IMR-90 (cell line): ENCODE measurements at regions not wholly inside any gene's neighbourhood (a gene's known extent, or its start where the extent isn't known, plus 50 kb on each side); places are given as distances from the start of the nearest gene placed in this dataset.
A peak's percentile ranks its signal among the peaks of the same experiment; 100 is the strongest.

ENCODE experiments used
- ATAC-seq: fragments of 200-7000 bp; cut with Tn5 transposase; 2 replicates; pipeline ENCODE4 v1.9.1; 2020; ENCODE audit warnings: low read depth, mild to moderate bottlenecking, moderate library complexity
- BruUV-seq: library from RNA; stranded (reverse); fragments of 400-500 nt; replicated peaks from 2 replicates; lab custom pipeline; 2021; lab: Mats Ljungman, UMichigan
- CTCF ChIA-PET: fragments of 300-600 bp; formaldehyde crosslinking; extraction: SDS; loops from one replicate; lab custom pipeline; 2021; ENCODE audit warnings: antibody characterized with exemption; lab: Yijun Ruan, JAX
- POLR2A ChIA-PET: fragments of 300-600 bp; sonication (Branson Sonifier 250); formaldehyde crosslinking; loops from one replicate; lab custom pipeline; 2022; ENCODE audit warnings: antibody characterized with exemption; ENCODE audit not compliant: unreplicated experiment; lab: Charles Lee
- DNase-seq: peaks from one replicate; pipeline ENCODE4 v3.0.0; 2013
- H2AFZ ChIP-seq: replicated peaks from 2 replicates; pipeline ENCODE3; 2013; ENCODE audit warnings: low read length, mild to moderate bottlenecking; ENCODE audit not compliant: poor library complexity
- H2AK5ac ChIP-seq: 2 replicates; pipeline ENCODE4 v1.6.1; 2013; ENCODE audit warnings: low read depth, low read length, inconsistent platforms
- H2AK9ac ChIP-seq: replicated peaks from 2 replicates; pipeline ENCODE3; 2013; ENCODE audit warnings: mild to moderate bottlenecking, low read depth, low read length, moderate library complexity; ENCODE audit not compliant: poor library complexity
- H2BK120ac ChIP-seq: 2 replicates; pipeline ENCODE4 v1.6.1; 2013; ENCODE audit warnings: low read depth, low read length, inconsistent platforms
- H2BK15ac ChIP-seq: 3 replicates; pipeline ENCODE4 v1.6.1; 2013; ENCODE audit warnings: low read depth, low read length, inconsistent platforms
- H2BK20ac ChIP-seq: 2 replicates; pipeline ENCODE4 v1.6.1; 2013; ENCODE audit warnings: low read depth, mild to moderate bottlenecking, inconsistent platforms, low read length, moderate library complexity
- H2BK5ac ChIP-seq: 2 replicates; pipeline ENCODE4 v1.6.1; 2013; ENCODE audit warnings: mild to moderate bottlenecking, low read depth, low read length, inconsistent platforms; ENCODE audit not compliant: poor library complexity, severe bottlenecking
- H3K14ac ChIP-seq: replicated peaks from 2 replicates; pipeline ENCODE4 v1.6.1; 2013; ENCODE audit warnings: low read depth, low read length, inconsistent platforms
- H3K18ac ChIP-seq: 2 replicates; pipeline ENCODE4 v1.6.1; 2013; ENCODE audit warnings: low read depth, low read length, control low read depth
- H3K23ac ChIP-seq: 2 replicates; pipeline ENCODE4 v1.6.1; 2013; ENCODE audit warnings: low read depth, low read length, inconsistent platforms
- H3K27ac ChIP-seq: 2 replicates; pipeline ENCODE4 v1.5.1; 2013; ENCODE audit warnings: mild to moderate bottlenecking, control low read depth, low read length; ENCODE audit not compliant: insufficient read depth
- H3K27me3 ChIP-seq: 2 replicates; pipeline ENCODE4 v1.6.1; 2013; ENCODE audit warnings: low read length; ENCODE audit not compliant: control insufficient read depth, insufficient read depth
- H3K36me3 ChIP-seq: 2 replicates; pipeline ENCODE4 v1.6.1; 2013; ENCODE audit warnings: low read length, mixed read lengths; ENCODE audit not compliant: control insufficient read depth, insufficient read depth
- H3K4ac ChIP-seq: 2 replicates; pipeline ENCODE4 v1.6.1; 2013; ENCODE audit warnings: low read depth, low read length, inconsistent platforms
- H3K4me1 ChIP-seq: 2 replicates; pipeline ENCODE4 v1.6.1; 2013; ENCODE audit warnings: low read length, mixed read lengths; ENCODE audit not compliant: control insufficient read depth, insufficient read depth
- H3K4me2 ChIP-seq: 2 replicates; pipeline ENCODE4 v1.6.1; 2013; ENCODE audit warnings: low read depth, mild to moderate bottlenecking, control low read depth, low read length, moderate library complexity
- H3K4me3 ChIP-seq: 2 replicates; pipeline ENCODE4 v1.5.1; 2013; ENCODE audit warnings: low read depth, mild to moderate bottlenecking, control low read depth, low read length, moderate library complexity; ENCODE audit not compliant: insufficient read depth
- H3K56ac ChIP-seq: 2 replicates; pipeline ENCODE4 v1.6.1; 2013; ENCODE audit warnings: low read length, inconsistent platforms; ENCODE audit not compliant: insufficient read depth; ENCODE audit errors: extremely low read depth
- H3K79me1 ChIP-seq, 2 experiments: 2 replicates each; pipeline ENCODE4 v1.6.1; 2013; ENCODE audit warnings: low read length in 2 of 2, inconsistent platforms in 1 of 2, low read depth in 1 of 2
- H3K9ac ChIP-seq: 2 replicates; pipeline ENCODE4 v1.6.1; 2013; ENCODE audit warnings: low read depth, low read length, control low read depth
- H3K9me1 ChIP-seq: 2 replicates; pipeline ENCODE4 v1.6.1; 2013; ENCODE audit warnings: low read length, inconsistent platforms; ENCODE audit not compliant: insufficient read depth
- H3K9me3 ChIP-seq: 2 replicates; pipeline ENCODE4 v1.6.1; 2013; ENCODE audit warnings: low read length; ENCODE audit not compliant: control insufficient read depth, insufficient read depth
- H4K20me1 ChIP-seq: 2 replicates; pipeline ENCODE4 v1.6.1; 2013; ENCODE audit warnings: low read length, inconsistent platforms; ENCODE audit not compliant: insufficient read depth
- H4K5ac ChIP-seq: 2 replicates; pipeline ENCODE4 v1.6.1; 2013; ENCODE audit warnings: mild to moderate bottlenecking, low read depth, low read length, control low read depth
- H4K8ac ChIP-seq, 2 experiments: 2 replicates each; pipeline ENCODE4 v1.6.1; 2013; ENCODE audit warnings: low read depth in 2 of 2, low read length in 2 of 2, control low read depth in 1 of 2, inconsistent platforms in 1 of 2
- H4K91ac ChIP-seq: 2 replicates; pipeline ENCODE4 v1.6.1; 2013; ENCODE audit warnings: low read depth, low read length, inconsistent platforms; ENCODE audit not compliant: insufficient read depth
- BHLHE40 ChIP-seq: fragments of 150-350 bp; IDR thresholded peaks from 2 replicates; pipeline ENCODE4 v1.6.1; 2016; ENCODE audit warnings: mild to moderate bottlenecking, low read depth, low read length
- CEBPB ChIP-seq: IDR thresholded peaks from 2 replicates; pipeline ENCODE4 v1.6.1; 2012; ENCODE audit warnings: low read depth, low read length, improper control_type of control experiment
- CHD1 ChIP-seq: IDR thresholded peaks from 2 replicates; pipeline ENCODE4 v1.6.1; 2012; ENCODE audit warnings: low read depth, low read length, improper control_type of control experiment
- CTCF ChIP-seq: conservative IDR thresholded peaks from 2 replicates; pipeline ENCODE4 v1.5.1; 2012; ENCODE audit warnings: mild to moderate bottlenecking, low read depth, low read length, improper control_type of control experiment
- ELK1 ChIP-seq: fragments of 150-350 bp; IDR thresholded peaks from 2 replicates; pipeline ENCODE4 v1.6.1; 2016; ENCODE audit warnings: low read depth, mild to moderate bottlenecking, low read length, moderate library complexity, borderline replicate concordance
- FOS ChIP-seq: fragments of 150-350 bp; IDR thresholded peaks from 2 replicates; pipeline ENCODE4 v1.6.1; 2016; ENCODE audit warnings: low read depth, low read length
- MAFK ChIP-seq: IDR thresholded peaks from 2 replicates; pipeline ENCODE4 v1.6.1; 2012; ENCODE audit warnings: low read depth, low read length, improper control_type of control experiment
- RAD21 ChIP-seq: IDR thresholded peaks from 2 replicates; pipeline ENCODE4 v1.6.1; 2012; ENCODE audit warnings: low read length, improper control_type of control experiment
- RCOR1 ChIP-seq: IDR thresholded peaks from 2 replicates; pipeline ENCODE4 v1.6.1; 2012; ENCODE audit warnings: mild to moderate bottlenecking, low read length, improper control_type of control experiment; ENCODE audit not compliant: insufficient replicate concordance
- RFX5 ChIP-seq: IDR thresholded peaks from 2 replicates; pipeline ENCODE4 v1.8.0; 2012; ENCODE audit warnings: low read depth, mild to moderate bottlenecking, low read length, moderate library complexity
- SMC3 ChIP-seq: fragments of 150-350 bp; IDR thresholded peaks from 2 replicates; pipeline ENCODE4 v1.6.1; 2016; ENCODE audit warnings: low read depth, mild to moderate bottlenecking, antibody characterized with exemption, low read length, moderate library complexity
- WGBS, 2 experiments: methylation state at CpG; one replicate each; pipeline versions ENCODE4 v1.1.5 to v1.1.7; 2013; ENCODE audit warnings: missing lambda C conversion rate in 2 of 2; ENCODE audit not compliant: insufficient read length in 1 of 2; ENCODE audit errors: extremely low coverage in 2 of 2; 5-methylcytosine and 5-hydroxymethylcytosine counted together
- dilution Hi-C: fragments of 300-500 bp; cut with HindIII; formaldehyde crosslinking; loops from one replicate; pipeline ENCODE4 v1.14.3; 2018; ENCODE audit warnings: low sequenced_read_pairs; ENCODE audit not compliant: unreplicated experiment
- in situ Hi-C: fragments of 300-500 bp; cut with MboI; formaldehyde crosslinking; loops from 3 replicates; pipeline ENCODE4 v1.14.3; 2019; ENCODE audit warnings: low sequenced_read_pairs, inconsistent platforms, mixed read lengths
- intact Hi-C: fragments of 100-400 bp; cut with micrococcal nuclease; formaldehyde crosslinking; loops from 2 replicates; pipeline ENCODE4 v1.10.0; 2022
- TF ChIP-seq, protein P1 (sequence below): fragments of 150-350 bp; IDR thresholded peaks from 2 replicates; pipeline ENCODE4 v1.6.1; 2017; ENCODE audit warnings: mild to moderate bottlenecking, antibody characterized with exemption, low read length, low read depth

GRCh38 chr17:77324227-77324626 is 183.5 kb downstream of the SEC14L1 start:
- H3K23ac ChIP-seq, result peak overlapping the region; percentile 94
- H3K79me1 ChIP-seq, result peaks cover 25 to 80% of the 10 kb centered on the region in 2 experiments
- 83% methylated on average over 1 of the region's 8 CpGs; no CpG with 5 or more reads in 1 of the 2 experiments for WGBS, 2 experiments
- TF ChIP-seq RFX5 (no peak), BHLHE40 (no peak), CTCF (no peak), ELK1 (no peak), FOS (no peak), SMC3 (no peak), CEBPB (no peak), RCOR1 (no peak), RAD21 (no peak), CHD1 (no peak), MAFK (no peak)
- TF ChIP-seq, protein P1, sequence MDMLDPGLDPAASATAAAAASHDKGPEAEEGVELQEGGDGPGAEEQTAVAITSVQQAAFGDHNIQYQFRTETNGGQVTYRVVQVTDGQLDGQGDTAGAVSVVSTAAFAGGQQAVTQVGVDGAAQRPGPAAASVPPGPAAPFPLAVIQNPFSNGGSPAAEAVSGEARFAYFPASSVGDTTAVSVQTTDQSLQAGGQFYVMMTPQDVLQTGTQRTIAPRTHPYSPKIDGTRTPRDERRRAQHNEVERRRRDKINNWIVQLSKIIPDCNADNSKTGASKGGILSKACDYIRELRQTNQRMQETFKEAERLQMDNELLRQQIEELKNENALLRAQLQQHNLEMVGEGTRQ, result no peak
- intact Hi-C loops (loop anchor here (5.0 kb wide), 1 partner anchor 237 kb away; no protein-coding TSS in a partner anchor), dilution Hi-C loops (no loop called here), in situ Hi-C loops (loop anchor here (5.0 kb wide), 1 partner anchor 103 kb away; no protein-coding TSS in a partner anchor)
- peak overlapping the region; percentile 96 for H2BK5ac ChIP-seq
- ChIA-PET CTCF (interaction anchor here (0.6 kb wide), 1 partner anchor 248 kb away, joined by 3 read pairs; no protein-coding TSS in a partner anchor), POLR2A (no interaction called here)
- H3K27me3 ChIP-seq, result no peaks in the 10 kb centered on the region
- DNase-seq, result no peak
- no peaks in the 10 kb centered on the region for H3K36me3 ChIP-seq
- H2AK9ac ChIP-seq, result peak overlapping the region; percentile 98
- peak overlapping the region; percentile 97 for H2AK5ac ChIP-seq
- peaks cover 46% of the 10 kb centered on the region for H3K4me1 ChIP-seq
- H3K4me2 ChIP-seq, result peak overlapping the region; percentile 44; the same call in 1 of the 2 replicates
- peak overlapping the region; percentile 89 for H2BK15ac ChIP-seq
- peak overlapping the region; percentile 47; the same call in 1 of the 2 replicates for H3K9ac ChIP-seq
- ATAC-seq, result no peak
- H3K56ac ChIP-seq, result peak overlapping the region; percentile 81
- H3K4me3 ChIP-seq, result no peak overlapping the region
- H3K9me3 ChIP-seq, result no peaks in the 10 kb centered on the region
- peak overlapping the region; percentile 99 for H2BK120ac ChIP-seq
- H4K91ac ChIP-seq, result peak overlapping the region; percentile 98
- peak overlapping the region; percentile 38 for H3K18ac ChIP-seq
- H2BK20ac ChIP-seq, result peak overlapping the region; percentile 93
- H3K27ac ChIP-seq, result peak overlapping the region; percentile 88
- H4K8ac ChIP-seq, result peak overlapping the region; percentile 87 to 90
- H3K14ac ChIP-seq, result peak overlapping the region; percentile 94
- peak overlapping the region; percentile 66 for H4K5ac ChIP-seq
- H3K4ac ChIP-seq, result peak overlapping the region; percentile 98
- H2AFZ ChIP-seq, result no peak overlapping the region
- no TSS peak for BruUV-seq
- H3K9me1 ChIP-seq, result peaks cover 22% of the 10 kb centered on the region
- peaks cover 12% of the 10 kb centered on the region; the same call in 1 of the 2 replicates for H4K20me1 ChIP-seq
